ENCODE measurements at regions not wholly inside any gene's neighbourhood (a gene's known extent, or its start where the extent isn't known, plus 50 kb on each side); places are given as distances from the start of the nearest gene placed in this dataset.

DNA sequence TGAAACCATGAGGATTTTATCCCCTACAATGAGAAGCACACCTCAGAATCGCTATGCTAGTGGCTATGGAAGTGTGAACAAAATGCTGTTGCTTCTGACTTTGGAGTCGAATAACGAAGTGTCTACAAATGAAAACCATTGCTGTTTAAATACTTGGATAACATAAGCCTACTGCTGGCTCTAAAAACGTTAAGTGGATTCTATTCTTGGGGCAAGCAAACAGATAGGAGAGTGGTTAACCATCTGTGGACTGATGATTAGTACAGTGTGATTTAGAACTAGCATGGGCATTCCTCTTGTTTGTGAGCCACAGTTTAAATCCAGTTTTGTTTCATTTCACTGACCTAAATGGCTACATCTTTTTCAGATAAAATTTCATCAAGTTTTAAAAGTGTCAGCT is 109.7 kb upstream of the PNPLA4 start:
- no peak for TF ChIP-seq EZH2 (IDR thresholded peaks at IDR 0.05; ENCODE audit: borderline replicate concordance, low read depth, low read length, poor library complexity, severe bottlenecking)
- TF ChIP-seq, protein P1, sequence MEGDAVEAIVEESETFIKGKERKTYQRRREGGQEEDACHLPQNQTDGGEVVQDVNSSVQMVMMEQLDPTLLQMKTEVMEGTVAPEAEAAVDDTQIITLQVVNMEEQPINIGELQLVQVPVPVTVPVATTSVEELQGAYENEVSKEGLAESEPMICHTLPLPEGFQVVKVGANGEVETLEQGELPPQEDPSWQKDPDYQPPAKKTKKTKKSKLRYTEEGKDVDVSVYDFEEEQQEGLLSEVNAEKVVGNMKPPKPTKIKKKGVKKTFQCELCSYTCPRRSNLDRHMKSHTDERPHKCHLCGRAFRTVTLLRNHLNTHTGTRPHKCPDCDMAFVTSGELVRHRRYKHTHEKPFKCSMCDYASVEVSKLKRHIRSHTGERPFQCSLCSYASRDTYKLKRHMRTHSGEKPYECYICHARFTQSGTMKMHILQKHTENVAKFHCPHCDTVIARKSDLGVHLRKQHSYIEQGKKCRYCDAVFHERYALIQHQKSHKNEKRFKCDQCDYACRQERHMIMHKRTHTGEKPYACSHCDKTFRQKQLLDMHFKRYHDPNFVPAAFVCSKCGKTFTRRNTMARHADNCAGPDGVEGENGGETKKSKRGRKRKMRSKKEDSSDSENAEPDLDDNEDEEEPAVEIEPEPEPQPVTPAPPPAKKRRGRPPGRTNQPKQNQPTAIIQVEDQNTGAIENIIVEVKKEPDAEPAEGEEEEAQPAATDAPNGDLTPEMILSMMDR (conservative IDR thresholded peaks at IDR 0.05; ENCODE audit: low read depth, low read length): no peak
- ChIA-PET POLR2A (ENCODE audit: low non-redundant PET) (no interaction called here), CTCF (no interaction called here)
- Histone ChIP-seq H3K27me3 (replicated peaks; ENCODE audit: insufficient read depth, low read depth, low read length, poor library complexity) (no peaks in the 10 kb centered on the region), H3K4me1 (ENCODE audit: insufficient read depth, low read length, poor library complexity, severe bottlenecking) (no peaks in the 10 kb centered on the region), H3K36me3 (ENCODE audit: insufficient read depth, low read length, poor library complexity, severe bottlenecking) (no peaks in the 10 kb centered on the region), H3K4me3 (ENCODE audit: low read depth, low read length, poor library complexity, severe bottlenecking) (no peak overlapping the region), H3K27ac (ENCODE audit: low read depth, low read length, poor library complexity, severe bottlenecking) (no peak overlapping the region), H3K9me3 (ENCODE audit: low read depth, low read length, poor library complexity, severe bottlenecking) (no peaks in the 10 kb centered on the region)
- no TSS peak for BruUV-seq (replicated peaks)
- DNase-seq (ENCODE audit: low spot score): no peak
- intact Hi-C loops (cut with micrococcal nuclease; ENCODE audit: unreplicated experiment): no loop called here

DNA sequence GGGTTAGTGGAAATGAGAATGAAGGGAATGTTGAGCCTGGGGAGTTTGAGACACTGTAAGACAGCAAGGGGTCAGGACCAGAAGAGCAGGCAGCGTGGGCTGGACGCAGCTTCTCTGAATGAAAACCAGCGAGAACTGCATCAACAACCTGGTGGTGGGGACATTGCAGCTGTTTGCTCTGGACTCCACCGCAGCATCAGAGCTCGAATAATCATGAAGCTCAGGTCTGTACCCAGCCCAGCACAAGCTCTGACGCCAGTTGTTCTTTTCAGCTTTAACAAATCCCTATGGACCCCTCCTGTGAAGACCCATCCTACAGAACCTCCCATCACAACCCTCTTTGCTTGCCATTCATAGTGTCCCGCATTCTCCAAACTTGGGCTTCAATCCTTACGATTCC is 106.8 kb upstream of the PNPLA4 start:
- no peak overlapping the region for H3K27ac ChIP-seq (ENCODE audit: low read depth, low read length, poor library complexity, severe bottlenecking)
- no peaks in the 10 kb centered on the region for H3K36me3 ChIP-seq (ENCODE audit: insufficient read depth, low read length, poor library complexity, severe bottlenecking)
- no peaks in the 10 kb centered on the region for H3K9me3 ChIP-seq (ENCODE audit: low read depth, low read length, poor library complexity, severe bottlenecking)
- no peaks in the 10 kb centered on the region for H3K4me1 ChIP-seq (ENCODE audit: insufficient read depth, low read length, poor library complexity, severe bottlenecking)
- DNase-seq (ENCODE audit: low spot score): no peak
- intact Hi-C loops (cut with micrococcal nuclease; ENCODE audit: unreplicated experiment): no loop called here
- POLR2A ChIA-PET (ENCODE audit: low non-redundant PET): no interaction called here
- TF ChIP-seq, protein P1 (conservative IDR thresholded peaks at IDR 0.05; ENCODE audit: low read depth, low read length): no peak
- no peak for TF ChIP-seq EZH2 (IDR thresholded peaks at IDR 0.05; ENCODE audit: borderline replicate concordance, low read depth, low read length, poor library complexity, severe bottlenecking)
- H3K27me3 ChIP-seq (replicated peaks; ENCODE audit: insufficient read depth, low read depth, low read length, poor library complexity): no peaks in the 10 kb centered on the region
- no peak overlapping the region for H3K4me3 ChIP-seq (ENCODE audit: low read depth, low read length, poor library complexity, severe bottlenecking)
- CTCF ChIA-PET: no interaction called here
- no TSS peak for BruUV-seq (replicated peaks)

DNA sequence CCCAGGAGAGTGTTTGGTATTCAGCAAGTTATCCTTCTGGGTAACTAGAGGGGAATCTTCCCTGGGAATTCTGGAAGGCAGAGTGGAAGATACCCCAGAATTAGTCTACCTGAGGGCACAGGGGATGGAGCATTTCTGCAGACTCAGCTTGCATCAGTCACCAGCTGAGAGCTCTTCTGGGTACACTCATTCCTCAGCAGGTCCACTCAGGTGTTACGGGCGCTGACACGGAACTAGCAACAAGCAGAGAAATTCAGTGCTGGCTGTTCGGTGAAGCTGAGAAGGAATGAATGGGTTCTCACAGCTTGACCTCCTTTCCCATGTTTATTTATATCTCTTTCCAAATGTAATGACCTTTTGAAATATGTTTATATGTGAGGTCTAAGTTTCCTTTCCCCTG is 106.0 kb upstream of the PNPLA4 start:
- no TSS peak for BruUV-seq (replicated peaks)
- DNase-seq (ENCODE audit: low spot score): no peak
- ChIA-PET CTCF (no interaction called here), POLR2A (ENCODE audit: low non-redundant PET) (no interaction called here)
- no peak for TF ChIP-seq EZH2 (IDR thresholded peaks at IDR 0.05; ENCODE audit: borderline replicate concordance, low read depth, low read length, poor library complexity, severe bottlenecking)
- TF ChIP-seq, protein P1 (conservative IDR thresholded peaks at IDR 0.05; ENCODE audit: low read depth, low read length): no peak
- no peaks in the 10 kb centered on the region for H3K4me1 ChIP-seq (ENCODE audit: insufficient read depth, low read length, poor library complexity, severe bottlenecking)
- intact Hi-C loops (cut with micrococcal nuclease; ENCODE audit: unreplicated experiment): no loop called here
- H3K27me3 ChIP-seq (replicated peaks; ENCODE audit: insufficient read depth, low read depth, low read length, poor library complexity): no peaks in the 10 kb centered on the region
- no peak overlapping the region for H3K27ac ChIP-seq (ENCODE audit: low read depth, low read length, poor library complexity, severe bottlenecking)
- no peaks in the 10 kb centered on the region for H3K36me3 ChIP-seq (ENCODE audit: insufficient read depth, low read length, poor library complexity, severe bottlenecking)
- no peaks in the 10 kb centered on the region for H3K9me3 ChIP-seq (ENCODE audit: low read depth, low read length, poor library complexity, severe bottlenecking)
- H3K4me3 ChIP-seq (ENCODE audit: low read depth, low read length, poor library complexity, severe bottlenecking): no peak overlapping the region
